SK-N-SH (cell line): ENCODE measurements at regions not wholly inside any gene's neighbourhood (a gene's known extent, or its start where the extent isn't known, plus 50 kb on each side); places are given as distances from the start of the nearest gene placed in this dataset.

Experiments
- CTCF ChIA-PET: fragments of 300-600, 350-600 bp; formaldehyde crosslinking; extraction: SDS; loops from one replicate; lab custom pipeline; 2021; lab: Yijun Ruan, JAX
- POLR2A ChIA-PET: fragments of 350-600 bp; sonication (Branson Sonifier 250); formaldehyde crosslinking; extraction: SDS; loops from one replicate; lab custom pipeline; 2020; ENCODE audit warnings: antibody characterized with exemption, inconsistent platforms; lab: Yijun Ruan, JAX
- DNase-seq: peaks from one replicate; pipeline ENCODE4 v3.0.0; 2012
- H2AFZ ChIP-seq: fragments of 200-600 bp; sonication (generic); 2 replicates; pipeline ENCODE4 v1.8.1; 2016; ENCODE audit warnings: antibody characterized with exemption, mild to moderate bottlenecking, low read depth
- H3F3A ChIP-seq: fragments of 200-600 bp; sonication (generic); replicated peaks from 2 replicates; pipeline ENCODE3; 2016; ENCODE audit warnings: antibody characterized with exemption, mild to moderate bottlenecking; ENCODE audit not compliant: insufficient read depth
- H3K27ac ChIP-seq, 2 experiments: fragments of 200-500 bp in 1 of 2; fragments of 200-600 bp in 1 of 2; sonication (Bioruptor generic) in 1 of 2; sonication (generic), shearing (Covaris generic) in 1 of 2; 2 replicates each; pipeline versions ENCODE4 v1.5.1 to v1.6.1; 2014 to 2016; ENCODE audit warnings: low read depth in 2 of 2, inconsistent platforms in 1 of 2, low read length in 1 of 2, mild to moderate bottlenecking in 1 of 2, mixed read lengths in 1 of 2
- H3K27me3 ChIP-seq: fragments of 200-600 bp; sonication (generic), shearing (Covaris generic); 2 replicates; pipeline ENCODE4 v1.6.1; 2016; ENCODE audit warnings: mixed run types; ENCODE audit not compliant: insufficient read depth
- H3K36me3 ChIP-seq, 2 experiments: fragments of 200-500 bp in 1 of 2; fragments of 200-600 bp in 1 of 2; sonication (Bioruptor generic) in 1 of 2; sonication (generic) in 1 of 2; replicated peaks in 1 of 2; 2 replicates each; pipeline versions ENCODE3 to v1.5.1; 2014 to 2016; ENCODE audit warnings: low read length in 1 of 2, mild to moderate bottlenecking in 1 of 2; ENCODE audit not compliant: insufficient read depth in 2 of 2, control insufficient read depth in 1 of 2
- H3K4me1 ChIP-seq, 2 experiments: fragments of 200-500 bp in 1 of 2; fragments of 200-600 bp in 1 of 2; sonication (Bioruptor generic) in 1 of 2; sonication (generic), shearing (Covaris generic) in 1 of 2; 2 replicates each; pipeline versions ENCODE4 v1.5.1 to v1.6.1; 2014 to 2016; ENCODE audit warnings: low read depth in 1 of 2, low read length in 1 of 2, mixed run types in 1 of 2; ENCODE audit not compliant: insufficient read depth in 2 of 2, control insufficient read depth in 1 of 2
- H3K4me2 ChIP-seq: fragments of 200-600 bp; sonication (generic), shearing (Covaris generic); 2 replicates; pipeline ENCODE4 v1.6.1; 2017; ENCODE audit warnings: mixed run types
- H3K4me3 ChIP-seq, 2 experiments: fragments of 200-500 bp in 1 of 2; fragments of 200-600 bp in 1 of 2; sonication (Bioruptor generic) in 1 of 2; sonication (generic), shearing (Covaris generic) in 1 of 2; 2 replicates each; pipeline versions ENCODE4 v1.5.1 to v1.8.1; 2014 to 2016; ENCODE audit warnings: low read depth in 2 of 2, inconsistent platforms in 1 of 2, low read length in 1 of 2, mild to moderate bottlenecking in 1 of 2, mixed read lengths in 1 of 2, moderate library complexity in 1 of 2
- H3K79me2 ChIP-seq: fragments of 200-600 bp; sonication (generic); 2 replicates; pipeline ENCODE4 v1.8.1; 2017; ENCODE audit warnings: mild to moderate bottlenecking; ENCODE audit not compliant: insufficient read depth
- H3K9ac ChIP-seq: fragments of 200-600 bp; sonication (generic); 2 replicates; pipeline ENCODE4 v1.6.1; 2017; ENCODE audit warnings: mixed run types
- H3K9me2 ChIP-seq: fragments of 200-600 bp; sonication (generic); 2 replicates; pipeline ENCODE4 v1.6.1; 2017; ENCODE audit warnings: mixed run types
- H3K9me3 ChIP-seq: fragments of 200-600 bp; sonication (generic); 2 replicates; pipeline ENCODE4 v1.6.1; 2017; ENCODE audit warnings: mixed run types, mild to moderate bottlenecking, moderate library complexity
- H4K20me1 ChIP-seq: fragments of 200-600 bp; sonication (generic); 2 replicates; pipeline ENCODE4 v1.6.1; 2017; ENCODE audit warnings: mild to moderate bottlenecking, mixed run types; ENCODE audit not compliant: insufficient read depth
- ELF1 ChIP-seq: IDR thresholded peaks from 2 replicates; pipeline ENCODE4 v1.4.0; 2012
- FOSL2 ChIP-seq: IDR thresholded peaks from 2 replicates; pipeline ENCODE4 v1.4.0; 2012; ENCODE audit warnings: low read depth, mild to moderate bottlenecking, moderate library complexity, borderline replicate concordance
- FOXM1 ChIP-seq: IDR thresholded peaks from 2 replicates; pipeline ENCODE4 v1.4.0; 2012; ENCODE audit warnings: low read depth, mild to moderate bottlenecking
- GABPA ChIP-seq: IDR thresholded peaks from 2 replicates; pipeline ENCODE4 v1.4.0; 2012; ENCODE audit warnings: low read depth, mild to moderate bottlenecking
- GATA2 ChIP-seq: sonication (generic); formaldehyde crosslinking; IDR thresholded peaks from 2 replicates; pipeline ENCODE4 v1.5.0; 2020; ENCODE audit warnings: mild to moderate bottlenecking, missing genetic modification reagents
- IRF3 ChIP-seq: fragments of 150-350 bp; IDR thresholded peaks from 2 replicates; pipeline ENCODE4 v1.6.1; 2016; ENCODE audit warnings: mild to moderate bottlenecking, low read depth, low read length
- JUND ChIP-seq: IDR thresholded peaks from 2 replicates; pipeline ENCODE4 v1.4.0; 2012
- MEF2A ChIP-seq: IDR thresholded peaks from 2 replicates; pipeline ENCODE4 v1.4.0; 2012; ENCODE audit warnings: low read depth, borderline replicate concordance
- NFIC ChIP-seq: IDR thresholded peaks from 2 replicates; pipeline ENCODE4 v1.4.0; 2012; ENCODE audit warnings: borderline replicate concordance
- RCOR1 ChIP-seq: fragments of 150-350 bp; IDR thresholded peaks from 2 replicates; pipeline ENCODE4 v1.6.1; 2017; ENCODE audit warnings: antibody characterized with exemption, low read length
- RFX5 ChIP-seq: IDR thresholded peaks from 2 replicates; pipeline ENCODE4 v1.6.1; 2012; ENCODE audit warnings: mild to moderate bottlenecking, improper control_type of control experiment, low read length
- RXRA ChIP-seq: IDR thresholded peaks from 2 replicates; pipeline ENCODE4 v1.4.0; 2012; ENCODE audit warnings: low read depth, mild to moderate bottlenecking, borderline replicate concordance
- SIN3A ChIP-seq: IDR thresholded peaks from 2 replicates; pipeline ENCODE4 v1.6.1; 2012; ENCODE audit warnings: low read depth, mild to moderate bottlenecking, low read length, moderate library complexity, borderline replicate concordance
- TEAD4 ChIP-seq: IDR thresholded peaks from 2 replicates; pipeline ENCODE4 v1.4.0; 2012; ENCODE audit warnings: mild to moderate bottlenecking, borderline replicate concordance; ENCODE audit not compliant: insufficient read depth
- USF1 ChIP-seq: IDR thresholded peaks from 2 replicates; pipeline ENCODE4 v1.4.0; 2012; ENCODE audit warnings: low read depth, borderline replicate concordance
- YY1 ChIP-seq: IDR thresholded peaks from 2 replicates; pipeline ENCODE4 v1.4.0; 2012; ENCODE audit warnings: low read depth, mild to moderate bottlenecking
- WGBS: methylation state at CpG from one replicate; pipeline ENCODE4 v1.1.6; 2017; ENCODE audit warnings: low lambda C conversion rate; 5-methylcytosine and 5-hydroxymethylcytosine counted together
- TF ChIP-seq, protein P1 (sequence below): IDR thresholded peaks from 2 replicates; pipeline ENCODE4; 2012
- TF ChIP-seq, protein P2 (sequence below): fragments of 150-350 bp; IDR thresholded peaks from 2 replicates; pipeline ENCODE4 v1.6.1; 2017; ENCODE audit warnings: antibody characterized with exemption, low read length, low read depth, borderline replicate concordance
- TF ChIP-seq, protein P3 (sequence below): IDR thresholded peaks from 2 replicates; pipeline ENCODE4 v1.4.0; 2012; ENCODE audit warnings: low read depth
- TF ChIP-seq, protein P4 (sequence below): IDR thresholded peaks from 2 replicates; pipeline ENCODE4 v1.6.1; 2012; ENCODE audit warnings: mild to moderate bottlenecking, low read depth, low read length, moderate library complexity

DNA sequence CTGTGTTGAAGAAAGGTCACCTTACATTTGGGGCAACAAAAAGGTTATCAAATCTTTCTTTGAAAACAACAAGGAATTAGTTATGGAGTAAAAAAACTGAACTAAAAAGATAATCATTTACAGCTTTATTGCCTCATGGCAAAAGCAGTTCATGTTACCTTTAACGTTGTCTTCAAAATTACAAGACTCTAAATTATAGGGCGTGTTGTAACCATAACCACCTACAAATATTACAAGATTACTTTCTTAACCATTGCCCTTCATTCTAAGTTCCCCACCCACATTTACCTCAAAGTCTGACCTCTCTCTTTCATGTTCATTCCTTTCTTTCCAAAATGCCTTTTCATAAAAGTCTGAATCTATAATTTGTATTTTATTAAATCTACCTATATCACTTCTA lies 74.6 kb upstream of the LRATD1 start:
- no peaks in the 10 kb centered on the region for H4K20me1 ChIP-seq
- no peaks in the 10 kb centered on the region for H3K9me2 ChIP-seq
- DNase-seq, result no peak
- no peaks in the 10 kb centered on the region for H3K9me3 ChIP-seq
- TF ChIP-seq MEF2A (no peak), JUND (no peak), GABPA (no peak), YY1 (no peak), NFIC (no peak), GATA2 (no peak), IRF3 (no peak), FOXM1 (no peak), USF1 (no peak), FOSL2 (no peak), TEAD4 (no peak), ELF1 (no peak), RCOR1 (no peak), RFX5 (no peak), RXRA (no peak), SIN3A (no peak)
- TF ChIP-seq, protein P1, sequence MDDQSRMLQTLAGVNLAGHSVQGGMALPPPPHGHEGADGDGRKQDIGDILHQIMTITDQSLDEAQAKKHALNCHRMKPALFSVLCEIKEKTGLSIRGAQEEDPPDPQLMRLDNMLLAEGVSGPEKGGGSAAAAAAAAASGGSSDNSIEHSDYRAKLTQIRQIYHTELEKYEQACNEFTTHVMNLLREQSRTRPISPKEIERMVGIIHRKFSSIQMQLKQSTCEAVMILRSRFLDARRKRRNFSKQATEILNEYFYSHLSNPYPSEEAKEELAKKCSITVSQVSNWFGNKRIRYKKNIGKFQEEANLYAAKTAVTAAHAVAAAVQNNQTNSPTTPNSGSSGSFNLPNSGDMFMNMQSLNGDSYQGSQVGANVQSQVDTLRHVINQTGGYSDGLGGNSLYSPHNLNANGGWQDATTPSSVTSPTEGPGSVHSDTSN, result no peak
- TF ChIP-seq, protein P2, sequence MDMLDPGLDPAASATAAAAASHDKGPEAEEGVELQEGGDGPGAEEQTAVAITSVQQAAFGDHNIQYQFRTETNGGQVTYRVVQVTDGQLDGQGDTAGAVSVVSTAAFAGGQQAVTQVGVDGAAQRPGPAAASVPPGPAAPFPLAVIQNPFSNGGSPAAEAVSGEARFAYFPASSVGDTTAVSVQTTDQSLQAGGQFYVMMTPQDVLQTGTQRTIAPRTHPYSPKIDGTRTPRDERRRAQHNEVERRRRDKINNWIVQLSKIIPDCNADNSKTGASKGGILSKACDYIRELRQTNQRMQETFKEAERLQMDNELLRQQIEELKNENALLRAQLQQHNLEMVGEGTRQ, result no peak
- TF ChIP-seq, protein P3, sequence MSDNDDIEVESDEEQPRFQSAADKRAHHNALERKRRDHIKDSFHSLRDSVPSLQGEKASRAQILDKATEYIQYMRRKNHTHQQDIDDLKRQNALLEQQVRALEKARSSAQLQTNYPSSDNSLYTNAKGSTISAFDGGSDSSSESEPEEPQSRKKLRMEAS, result no peak
- TF ChIP-seq, protein P4, sequence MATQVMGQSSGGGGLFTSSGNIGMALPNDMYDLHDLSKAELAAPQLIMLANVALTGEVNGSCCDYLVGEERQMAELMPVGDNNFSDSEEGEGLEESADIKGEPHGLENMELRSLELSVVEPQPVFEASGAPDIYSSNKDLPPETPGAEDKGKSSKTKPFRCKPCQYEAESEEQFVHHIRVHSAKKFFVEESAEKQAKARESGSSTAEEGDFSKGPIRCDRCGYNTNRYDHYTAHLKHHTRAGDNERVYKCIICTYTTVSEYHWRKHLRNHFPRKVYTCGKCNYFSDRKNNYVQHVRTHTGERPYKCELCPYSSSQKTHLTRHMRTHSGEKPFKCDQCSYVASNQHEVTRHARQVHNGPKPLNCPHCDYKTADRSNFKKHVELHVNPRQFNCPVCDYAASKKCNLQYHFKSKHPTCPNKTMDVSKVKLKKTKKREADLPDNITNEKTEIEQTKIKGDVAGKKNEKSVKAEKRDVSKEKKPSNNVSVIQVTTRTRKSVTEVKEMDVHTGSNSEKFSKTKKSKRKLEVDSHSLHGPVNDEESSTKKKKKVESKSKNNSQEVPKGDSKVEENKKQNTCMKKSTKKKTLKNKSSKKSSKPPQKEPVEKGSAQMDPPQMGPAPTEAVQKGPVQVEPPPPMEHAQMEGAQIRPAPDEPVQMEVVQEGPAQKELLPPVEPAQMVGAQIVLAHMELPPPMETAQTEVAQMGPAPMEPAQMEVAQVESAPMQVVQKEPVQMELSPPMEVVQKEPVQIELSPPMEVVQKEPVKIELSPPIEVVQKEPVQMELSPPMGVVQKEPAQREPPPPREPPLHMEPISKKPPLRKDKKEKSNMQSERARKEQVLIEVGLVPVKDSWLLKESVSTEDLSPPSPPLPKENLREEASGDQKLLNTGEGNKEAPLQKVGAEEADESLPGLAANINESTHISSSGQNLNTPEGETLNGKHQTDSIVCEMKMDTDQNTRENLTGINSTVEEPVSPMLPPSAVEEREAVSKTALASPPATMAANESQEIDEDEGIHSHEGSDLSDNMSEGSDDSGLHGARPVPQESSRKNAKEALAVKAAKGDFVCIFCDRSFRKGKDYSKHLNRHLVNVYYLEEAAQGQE, result no peak
- no peaks in the 10 kb centered on the region for H3K79me2 ChIP-seq
- H3K27ac ChIP-seq, result no peak overlapping the region
- no peaks in the 10 kb centered on the region for H3F3A ChIP-seq
- 29% methylated on average over 2 of the region's 2 CpGs for WGBS
- POLR2A ChIA-PET, result no interaction called here
- H3K9ac ChIP-seq, result no peak overlapping the region
- H3K27me3 ChIP-seq, result no peaks in the 10 kb centered on the region
- no peaks in the 10 kb centered on the region for H3K4me1 ChIP-seq
- H3K4me2 ChIP-seq, result no peak overlapping the region
- no peak overlapping the region for H2AFZ ChIP-seq
- CTCF ChIA-PET, result no interaction called here
- no peaks in the 10 kb centered on the region for H3K36me3 ChIP-seq
- no peak overlapping the region for H3K4me3 ChIP-seq
